ENCODE measurements at regions not wholly inside any gene's neighbourhood (a gene's known extent, or its start where the extent isn't known, plus 50 kb on each side); places are given as distances from the start of the nearest gene placed in this dataset.

GRCh38 chr4:151459375-151459774, 50.4 kb downstream of the FHIP1A start:
- Histone ChIP-seq H3K4me3 (peak overlapping the region in 2 of 4 donors; percentile 3 to 14), H3K4me1 (peaks cover 9 to 44% (median 43%) of the 10 kb centered on the region in 3 donors), H3K27me3 (no peaks in the 10 kb centered on the region), H3K27ac (peak overlapping the region in 2 of 4 donors; percentile 76 to 83), H3K36me3 (no peaks in the 10 kb centered on the region), H3K9me3 (no peaks in the 10 kb centered on the region)
- FAIRE-seq = no peak
- ATAC-seq = peak; percentile 7 to 49 (median 35)
- intact Hi-C loops (cut with DNase I) = no loop called here
- no peak for TF ChIP-seq CTCF (IDR thresholded peaks at IDR 0.05)
- WGBS, 2 donors = 7 to 10% methylated on average over 5 of the region's 5 CpGs
- DNase-seq = no peak

- no peaks in the 10 kb centered on the region for H3K27me3 ChIP-seq
- DNase-seq (no peak), ATAC-seq (no peak), FAIRE-seq (no peak)
- H3K27ac ChIP-seq = peak overlapping the region in 2 of 4 donors; percentile 76 to 83
- H3K36me3 ChIP-seq = no peaks in the 10 kb centered on the region
- H3K4me3 ChIP-seq = no peak overlapping the region
- H3K4me1 ChIP-seq = peaks cover 9 to 44% (median 42%) of the 10 kb centered on the region in 3 donors
- intact Hi-C loops (cut with DNase I) = no loop called here
- no peak for TF ChIP-seq CTCF (IDR thresholded peaks at IDR 0.05)
- H3K9me3 ChIP-seq = no peaks in the 10 kb centered on the region
- 8 to 15% methylated on average over 1 of the region's 1 CpG for WGBS, 2 donors
Measured at GRCh38 chr4:151460434-151460833, 51.5 kb downstream of the FHIP1A start.

- WGBS, 2 donors = 96 to 100% methylated on average over 1 of the region's 1 CpG
- H3K27me3 ChIP-seq = no peaks in the 10 kb centered on the region
- H3K36me3 ChIP-seq = no peaks in the 10 kb centered on the region
- DNase-seq = no peak
- no peaks in the 10 kb centered on the region for H3K9me3 ChIP-seq
- no peak overlapping the region for H3K27ac ChIP-seq
- H3K4me1 ChIP-seq = peaks cover 3 to 24% (median 23%) of the 10 kb centered on the region in 3 donors
- FAIRE-seq = no peak
- no peak for ATAC-seq
- intact Hi-C loops (cut with DNase I) = no loop called here
- no peak overlapping the region for H3K4me3 ChIP-seq
- no peak for TF ChIP-seq CTCF (IDR thresholded peaks at IDR 0.05)
Measured at GRCh38 chr4:151462554-151462953, 53.6 kb downstream of the FHIP1A start.

- FAIRE-seq (no peak), DNase-seq (no peak), ATAC-seq (no peak)
- H3K4me3 ChIP-seq = no peak overlapping the region
- no peak overlapping the region for H3K27ac ChIP-seq
- H3K36me3 ChIP-seq = no peaks in the 10 kb centered on the region
- TF ChIP-seq CTCF (IDR thresholded peaks at IDR 0.05) = no peak
- H3K27me3 ChIP-seq = no peaks in the 10 kb centered on the region
- WGBS, 2 donors = 82 to 83% methylated on average over 3 of the region's 3 CpGs
- no peaks in the 10 kb centered on the region for H3K9me3 ChIP-seq
- intact Hi-C loops (cut with DNase I) = no loop called here
- H3K4me1 ChIP-seq = peaks cover 6 to 17% (median 14%) of the 10 kb centered on the region in 3 donors
Measured at GRCh38 chr4:151468715-151469696, 60.0 kb downstream of the FHIP1A start.

- H3K4me1 ChIP-seq = peaks cover 6 to 17% (median 14%) of the 10 kb centered on the region in 3 donors
- intact Hi-C loops (cut with DNase I) = no loop called here
- H3K9me3 ChIP-seq = no peaks in the 10 kb centered on the region
- H3K4me3 ChIP-seq = no peak overlapping the region
- no peaks in the 10 kb centered on the region for H3K27me3 ChIP-seq
- FAIRE-seq = no peak
- H3K27ac ChIP-seq = no peak overlapping the region
- ATAC-seq = no peak
- TF ChIP-seq CTCF (IDR thresholded peaks at IDR 0.05) = no peak
- H3K36me3 ChIP-seq = no peaks in the 10 kb centered on the region
- DNase-seq = no peak
Measured at GRCh38 chr4:151469970-151470369, 61.0 kb downstream of the FHIP1A start.
